ENCODE measurements at regions not wholly inside any gene's neighbourhood (a gene's known extent, or its start where the extent isn't known, plus 50 kb on each side); places are given as distances from the start of the nearest gene placed in this dataset.

DNA sequence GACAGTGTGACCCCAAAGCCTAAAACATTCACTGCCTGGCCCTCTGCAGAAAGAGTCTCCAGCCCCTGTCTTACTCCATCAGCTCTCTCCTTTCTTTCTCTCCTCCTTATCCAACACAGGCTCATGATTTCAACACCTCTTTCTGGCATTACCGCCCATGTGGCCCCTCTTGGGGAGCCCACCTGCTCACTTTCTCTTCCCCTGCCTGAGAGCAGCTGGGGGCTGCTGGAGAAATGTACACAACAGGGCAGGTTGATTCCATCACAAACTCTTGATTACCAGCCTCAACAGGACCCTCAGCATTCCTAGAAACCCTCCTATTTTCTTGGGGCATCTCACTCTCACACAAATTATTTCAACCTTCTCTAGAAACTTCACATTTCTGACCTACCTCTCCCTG lies 98.3 kb downstream of the ABHD5 start:
- TF ChIP-seq CTCF (IDR thresholded peaks at IDR 0.05 in 4 of 5, conservative IDR thresholded peaks at IDR 0.05 in 1 of 5) (no peak), POLR2A (IDR thresholded peaks at IDR 0.05) (no peak)

All from gastrocnemius medialis (tissue), 4 donors.